Activated gamma-delta T cell treated with Interleukin-2 at 50 U/mL for 16 hours (primary cell): ENCODE measurements at regions not wholly inside any gene's neighbourhood (a gene's known extent, or its start where the extent isn't known, plus 50 kb on each side); places are given as distances from the start of the nearest gene placed in this dataset.

Experiments
- DNase-seq: peaks from one replicate; pipeline ENCODE4 v3.0.0-alpha.2; 2020

GRCh38 chr1:55586771-55587170, 371.6 kb upstream of the USP24 start:
- DNase-seq = no peak

GRCh38 chr1:55585402-55585792, 370.2 kb upstream of the USP24 start:
- DNase-seq = no peak

GRCh38 chr1:55584526-55585401, 369.6 kb upstream of the USP24 start:
- no peak for DNase-seq

GRCh38 chr1:55582084-55582483, 366.9 kb upstream of the USP24 start:
- no peak for DNase-seq

- no peak for DNase-seq
Observed at GRCh38 chr1:55580845-55581332, 365.7 kb upstream of the USP24 start.

- no peak for DNase-seq
Observed at GRCh38 chr1:55579332-55580001, 364.3 kb upstream of the USP24 start.

- no peak for DNase-seq
Observed at GRCh38 chr1:55578646-55579045, 363.5 kb upstream of the USP24 start.

- no peak for DNase-seq
Observed at GRCh38 chr1:55575571-55576279, 360.6 kb upstream of the USP24 start.

GRCh38 chr1:55574691-55575225, 359.6 kb upstream of the USP24 start:
- no peak for DNase-seq

GRCh38 chr1:55572878-55573734, 357.9 kb upstream of the USP24 start:
- DNase-seq = no peak

GRCh38 chr1:55571767-55572166, 356.6 kb upstream of the USP24 start:
- no peak for DNase-seq

- DNase-seq = no peak
Observed at GRCh38 chr1:55569417-55569816, 354.3 kb upstream of the USP24 start.

- no peak for DNase-seq
Observed at GRCh38 chr1:55568732-55569131, 353.6 kb upstream of the USP24 start.

GRCh38 chr1:55560266-55560665, 345.1 kb upstream of the USP24 start:
- DNase-seq = no peak

- DNase-seq = no peak
Observed at GRCh38 chr1:55559842-55560241, 344.7 kb upstream of the USP24 start.

- no peak for DNase-seq
Observed at GRCh38 chr1:55559161-55559611, 344.0 kb upstream of the USP24 start.

- DNase-seq = no peak
Observed at GRCh38 chr1:55558515-55558914, 343.4 kb upstream of the USP24 start.

- no peak for DNase-seq
Observed at GRCh38 chr1:55555956-55556725, 341.0 kb upstream of the USP24 start.

GRCh38 chr1:55554611-55555010, 339.4 kb upstream of the USP24 start:
- DNase-seq = no peak

- no peak for DNase-seq
Observed at GRCh38 chr1:55552636-55553035, 337.5 kb upstream of the USP24 start.

GRCh38 chr1:55547405-55547804, 332.2 kb upstream of the USP24 start:
- DNase-seq = no peak
